ENCODE measurements at regions not wholly inside any gene's neighbourhood (a gene's known extent, or its start where the extent isn't known, plus 50 kb on each side); places are given as distances from the start of the nearest gene placed in this dataset.

DNA sequence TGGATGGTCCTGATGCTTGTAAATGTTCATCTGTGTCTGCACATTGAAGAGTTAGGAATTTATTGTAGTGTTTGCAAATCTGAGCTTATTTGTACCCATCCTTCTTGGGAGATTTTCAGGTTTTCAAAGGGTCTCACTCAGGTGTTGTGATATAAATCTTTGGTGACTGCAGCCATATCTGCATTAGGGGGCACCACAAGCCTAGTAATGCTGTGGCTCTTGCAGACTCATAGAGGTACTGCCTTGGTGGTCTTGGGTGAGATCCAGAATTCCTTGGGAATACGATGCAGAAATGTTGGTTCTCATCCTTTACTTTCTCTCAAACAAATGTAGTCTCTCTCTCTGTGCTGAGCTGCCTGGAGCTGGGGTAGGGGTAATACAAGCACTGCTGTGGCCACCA, 405.9 kb downstream of the TTLL7 start:
- TF ChIP-seq, protein P1, sequence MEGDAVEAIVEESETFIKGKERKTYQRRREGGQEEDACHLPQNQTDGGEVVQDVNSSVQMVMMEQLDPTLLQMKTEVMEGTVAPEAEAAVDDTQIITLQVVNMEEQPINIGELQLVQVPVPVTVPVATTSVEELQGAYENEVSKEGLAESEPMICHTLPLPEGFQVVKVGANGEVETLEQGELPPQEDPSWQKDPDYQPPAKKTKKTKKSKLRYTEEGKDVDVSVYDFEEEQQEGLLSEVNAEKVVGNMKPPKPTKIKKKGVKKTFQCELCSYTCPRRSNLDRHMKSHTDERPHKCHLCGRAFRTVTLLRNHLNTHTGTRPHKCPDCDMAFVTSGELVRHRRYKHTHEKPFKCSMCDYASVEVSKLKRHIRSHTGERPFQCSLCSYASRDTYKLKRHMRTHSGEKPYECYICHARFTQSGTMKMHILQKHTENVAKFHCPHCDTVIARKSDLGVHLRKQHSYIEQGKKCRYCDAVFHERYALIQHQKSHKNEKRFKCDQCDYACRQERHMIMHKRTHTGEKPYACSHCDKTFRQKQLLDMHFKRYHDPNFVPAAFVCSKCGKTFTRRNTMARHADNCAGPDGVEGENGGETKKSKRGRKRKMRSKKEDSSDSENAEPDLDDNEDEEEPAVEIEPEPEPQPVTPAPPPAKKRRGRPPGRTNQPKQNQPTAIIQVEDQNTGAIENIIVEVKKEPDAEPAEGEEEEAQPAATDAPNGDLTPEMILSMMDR (IDR thresholded peaks at IDR 0.05): no peak
- TF ChIP-seq POLR2A (IDR thresholded peaks at IDR 0.05): no peak

Measured in right lobe of liver (tissue), 4 donors.